Posterior vena cava (tissue), 2 donors: ENCODE measurements at regions not wholly inside any gene's neighbourhood (a gene's known extent, or its start where the extent isn't known, plus 50 kb on each side); places are given as distances from the start of the nearest gene placed in this dataset.

Experiments
- DNase-seq: peaks from one replicate; pipeline ENCODE4 v3.0.0-alpha.2; 2020; ENCODE audit warnings: low spot score
- intact Hi-C, 2 donors: fragments of 100-400 bp; cut with DNase I; formaldehyde crosslinking; loops; one replicate each; pipeline versions ENCODE4 v1.14.1 to v1.14.2; 2022 to 2023
- donor health status: DM: yes; HTN: yes; CAD: no.
- donor health status: DM: yes; HTN: yes; CAD: no.

- intact Hi-C loops, result no loop called here
- no peak for DNase-seq
These were observed 663.8 kb upstream of the CDH9 start for GRCh38 chr5:27701931-27702903.

GRCh38 chr5:27700526-27700925 is 662.1 kb upstream of the CDH9 start:
- no peak for DNase-seq
- intact Hi-C loops, result no loop called here

DNA sequence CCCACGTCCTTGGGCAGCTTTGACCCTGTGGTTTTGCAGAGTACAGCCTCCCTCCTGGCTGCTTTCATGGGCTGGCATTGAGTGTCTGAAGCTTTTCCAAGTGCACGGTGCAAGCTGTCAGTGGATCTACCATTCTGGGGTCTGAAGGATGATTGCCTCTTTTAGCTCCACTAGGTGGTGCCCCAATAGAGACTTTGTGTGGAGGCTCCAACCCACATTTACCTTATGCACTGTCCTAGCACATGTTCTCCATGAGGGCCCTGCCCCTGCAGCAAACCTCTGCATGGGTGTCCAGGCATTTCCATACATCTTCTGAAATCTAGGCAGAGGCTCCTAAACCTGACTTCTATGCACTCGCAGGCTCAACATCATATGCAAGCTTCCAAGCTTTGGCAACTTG is 644.2 kb upstream of the CDH9 start:
- intact Hi-C loops, result loop anchor here in 1 of 2 donors (5.0 kb wide), 1 partner anchor 1095 kb away; no protein-coding TSS in a partner anchor
- DNase-seq, result no peak

- DNase-seq, result no peak
- intact Hi-C loops, result no loop called here
These were observed 614.1 kb upstream of the CDH9 start for GRCh38 chr5:27652505-27652904.

DNA sequence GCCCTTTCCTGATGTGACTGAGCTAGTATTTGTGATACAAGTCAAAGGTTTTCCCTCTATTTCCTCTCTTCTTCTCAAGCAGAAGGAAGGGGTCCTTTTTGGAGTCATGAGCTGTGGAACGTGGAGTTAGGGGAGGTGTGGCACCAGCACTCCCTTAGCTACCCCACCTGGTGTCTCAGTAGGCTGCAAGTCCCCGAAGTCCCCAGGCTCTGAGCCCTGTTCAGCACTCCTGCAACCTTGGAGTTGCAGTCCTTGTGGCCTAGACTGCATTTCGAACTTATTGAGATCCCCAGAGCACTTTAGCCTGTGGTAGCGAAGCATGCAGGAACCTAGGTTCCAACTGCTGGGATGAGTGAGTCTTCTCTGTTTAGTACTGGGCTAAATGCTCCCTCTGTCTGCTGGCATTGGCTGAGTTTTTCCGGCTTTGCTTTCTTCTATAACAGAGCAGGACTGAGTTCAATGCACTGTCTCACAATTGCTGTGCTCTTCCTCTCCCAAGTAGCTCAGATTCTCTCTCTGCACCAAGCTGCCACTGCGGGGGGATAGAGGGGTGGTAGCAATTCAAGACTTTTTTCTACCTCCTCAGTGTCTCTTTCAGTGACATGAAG is 600.7 kb upstream of the CDH9 start:
- intact Hi-C loops, result no loop called here
- no peak for DNase-seq

GRCh38 chr5:27619982-27620381 is 581.6 kb upstream of the CDH9 start:
- no peak for DNase-seq
- intact Hi-C loops, result loop anchor here in 1 of 2 donors (5.0 kb wide), 1 partner anchor 547 kb away; no protein-coding TSS in a partner anchor

GRCh38 chr5:27612161-27612560 is 573.8 kb upstream of the CDH9 start:
- DNase-seq, result no peak
- intact Hi-C loops, result no loop called here

GRCh38 chr5:27608992-27609391 is 570.6 kb upstream of the CDH9 start:
- intact Hi-C loops, result no loop called here
- no peak for DNase-seq

DNA sequence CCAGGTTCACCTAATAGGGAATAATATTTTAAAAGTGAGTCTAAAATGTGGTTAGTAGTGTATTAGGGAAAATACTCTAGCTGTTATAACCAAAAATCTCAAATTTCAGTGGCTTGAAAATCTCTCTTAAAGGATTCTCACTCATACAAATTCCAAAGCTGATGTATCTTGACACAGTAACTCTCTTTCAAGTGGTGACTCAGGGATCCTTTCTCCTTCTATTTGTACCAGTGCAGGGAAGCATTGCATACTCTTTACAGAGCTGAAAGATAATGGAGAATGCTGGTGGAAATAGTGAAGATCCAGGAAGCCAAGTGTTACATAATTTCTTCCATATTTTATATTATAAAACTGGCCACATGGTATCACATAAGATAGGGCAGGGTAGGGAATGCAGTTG is 560.2 kb upstream of the CDH9 start:
- intact Hi-C loops, result no loop called here

DNA sequence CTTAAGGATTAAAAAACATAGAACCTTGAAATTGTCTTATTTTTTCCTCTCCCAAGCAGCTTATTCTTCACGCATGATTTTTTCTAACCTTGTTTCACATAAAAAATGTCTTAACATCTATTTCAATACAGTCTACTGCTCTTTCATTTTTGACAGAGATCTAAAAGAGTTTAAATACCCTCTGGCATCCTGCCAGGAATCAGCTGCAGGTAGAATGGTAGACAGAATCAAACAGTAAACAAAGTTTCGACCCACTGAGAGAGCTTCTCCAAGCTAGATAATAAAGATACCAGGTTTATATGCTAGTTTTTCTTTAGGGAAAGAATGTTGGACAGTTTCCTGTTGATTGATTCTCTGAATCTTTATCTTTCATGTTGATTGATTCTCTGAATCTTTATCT is 555.8 kb upstream of the CDH9 start:
- intact Hi-C loops, result no loop called here
- no peak for DNase-seq

More for the DNA sequence above, 560.2 kb upstream of the CDH9 start:
- no peak for DNase-seq

- intact Hi-C loops, result no loop called here
- no peak for DNase-seq
These were observed 553.8 kb upstream of the CDH9 start for GRCh38 chr5:27592231-27592630.

DNA sequence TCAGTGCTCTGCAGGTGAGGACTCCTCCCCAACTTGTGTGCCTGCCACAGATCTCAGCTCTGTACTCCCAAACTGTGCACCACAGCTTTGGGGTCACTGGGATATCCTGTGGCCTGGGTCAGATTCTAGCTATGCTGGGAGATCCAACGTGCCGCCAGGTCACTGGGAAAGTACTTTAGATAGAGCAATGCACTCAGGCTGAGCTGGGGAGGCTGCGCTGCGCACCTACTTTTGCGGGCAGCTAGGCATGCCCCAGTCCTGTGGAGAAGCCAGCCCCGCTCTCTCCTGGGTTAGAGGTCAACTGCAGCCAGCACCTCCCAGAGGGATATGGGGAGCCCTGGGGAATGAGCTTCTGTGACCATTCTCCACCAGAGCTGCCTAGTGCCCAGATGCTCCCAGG is 552.1 kb upstream of the CDH9 start:
- intact Hi-C loops, result no loop called here
- DNase-seq, result peak; percentile 64

- no peak for DNase-seq
- intact Hi-C loops, result no loop called here
These were observed 539.9 kb upstream of the CDH9 start for GRCh38 chr5:27578279-27578678.

DNA sequence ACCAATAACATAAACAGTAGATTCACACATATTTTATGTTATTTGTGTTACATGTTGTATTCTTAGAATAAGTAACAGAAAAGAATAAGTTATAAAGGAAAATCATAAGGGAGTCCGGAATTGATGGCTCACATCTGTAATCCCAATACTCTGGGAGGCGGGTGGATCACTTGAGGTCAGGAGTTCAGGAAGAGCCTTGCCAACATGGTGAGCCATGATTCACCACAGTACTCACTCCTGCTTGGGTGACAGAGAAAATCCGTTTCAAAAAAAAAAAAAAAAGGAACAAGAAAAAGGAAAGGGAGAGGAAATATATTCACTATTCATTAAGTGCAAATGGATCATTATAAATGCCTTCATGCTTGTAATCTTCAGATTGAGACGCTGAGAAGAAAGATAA is 533.3 kb upstream of the CDH9 start:
- DNase-seq, result no peak
- intact Hi-C loops, result no loop called here

- no peak for DNase-seq
- intact Hi-C loops, result no loop called here
These were observed 530.4 kb upstream of the CDH9 start for GRCh38 chr5:27568811-27569210.

GRCh38 chr5:27561408-27561807 is 523.0 kb upstream of the CDH9 start:
- DNase-seq, result no peak
- intact Hi-C loops, result no loop called here

GRCh38 chr5:27548484-27548883 is 510.1 kb upstream of the CDH9 start:
- DNase-seq, result no peak
- intact Hi-C loops, result no loop called here

DNA sequence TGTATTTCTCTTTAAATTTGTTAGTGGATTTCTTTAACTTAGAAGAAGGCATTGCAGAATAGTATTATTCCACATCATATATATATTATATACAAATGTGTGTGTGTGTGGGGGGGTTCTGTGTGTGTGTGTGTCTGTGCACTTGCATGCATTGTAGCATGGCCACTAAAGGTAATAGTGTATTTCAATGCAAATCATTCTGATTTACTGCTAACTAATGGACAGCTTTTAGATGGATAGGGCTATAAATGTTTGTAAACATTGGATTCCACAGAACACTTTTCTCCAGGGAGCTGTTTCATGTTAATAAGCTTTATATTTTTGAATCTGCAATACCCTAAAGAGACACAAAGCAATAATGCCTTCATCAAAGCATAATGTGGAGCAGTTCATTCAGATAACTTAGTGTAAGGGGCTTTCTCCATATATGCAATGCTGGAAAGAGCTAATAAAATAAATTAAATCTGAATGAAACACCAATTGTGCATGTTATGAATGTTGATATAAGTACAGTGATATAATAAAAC is 496.7 kb upstream of the CDH9 start:
- no peak for DNase-seq
- intact Hi-C loops, result no loop called here

DNA sequence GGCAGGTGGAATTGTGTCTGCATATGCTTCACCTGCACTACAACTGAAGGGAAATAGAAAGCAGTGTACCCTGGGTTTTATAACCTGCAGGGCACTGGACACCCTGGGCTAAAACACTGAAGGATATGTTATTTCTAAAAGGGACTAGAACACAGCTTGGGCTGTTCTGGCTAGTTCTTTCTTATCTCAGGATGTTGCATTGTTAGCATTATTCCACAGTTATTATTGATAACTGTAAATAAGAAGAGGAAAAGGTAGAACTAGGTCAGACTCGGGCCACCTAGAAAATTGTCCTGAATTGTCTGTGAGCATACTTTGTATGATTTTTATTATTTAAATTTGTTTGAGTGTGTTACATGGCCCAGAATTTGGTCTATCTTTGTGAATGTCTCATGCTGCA is 493.9 kb upstream of the CDH9 start:
- intact Hi-C loops, result no loop called here
- DNase-seq, result no peak

DNA sequence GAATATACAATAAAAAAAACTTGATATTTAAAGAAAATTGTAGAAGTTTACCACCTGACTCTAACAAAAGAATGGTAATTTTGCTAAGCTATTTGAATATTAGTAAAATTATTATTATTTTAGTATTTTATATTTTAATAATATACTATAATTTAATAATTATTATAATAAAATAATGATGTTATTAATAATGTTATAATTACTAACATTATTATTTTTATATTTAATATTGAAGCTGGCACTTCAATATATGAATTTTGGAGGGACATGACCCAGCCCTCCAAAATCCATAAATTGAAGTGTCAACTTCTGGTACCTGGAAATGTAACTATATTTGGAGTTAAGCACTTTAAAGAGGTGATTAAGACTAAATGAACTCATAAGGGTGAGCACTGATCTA is 486.1 kb upstream of the CDH9 start:
- DNase-seq, result no peak
- intact Hi-C loops, result no loop called here

DNA sequence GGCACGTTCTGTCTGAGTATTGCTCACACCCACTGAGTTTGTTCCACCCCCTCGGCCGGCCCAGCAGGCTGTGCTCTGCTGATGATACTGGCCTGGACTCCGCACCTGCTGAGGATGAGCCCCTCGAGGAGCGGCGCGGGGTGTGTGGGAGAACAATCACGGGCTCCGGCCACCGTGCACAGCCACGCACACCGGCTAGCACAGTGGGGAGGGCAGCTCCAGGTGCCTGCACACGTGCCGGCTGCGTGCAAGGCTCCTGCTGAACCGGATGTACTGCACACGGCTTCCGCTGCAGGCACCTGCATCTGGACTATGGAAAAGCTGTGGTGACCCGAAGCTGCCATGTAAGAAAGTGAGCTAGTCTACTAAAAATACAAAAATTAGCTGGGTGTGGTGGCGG is 485.2 kb upstream of the CDH9 start:
- intact Hi-C loops, result no loop called here
- peak; percentile 75 for DNase-seq
